GM10266 (cell line): ENCODE measurements at regions not wholly inside any gene's neighbourhood (a gene's known extent, or its start where the extent isn't known, plus 50 kb on each side); places are given as distances from the start of the nearest gene placed in this dataset.

Experiments used
- DNase-seq: peaks from one replicate; pipeline ENCODE4 v3.0.0; 2012; ENCODE audit errors: extremely low spot score
- TF ChIP-seq, protein P1 (sequence below): IDR thresholded peaks from 2 replicates; pipeline ENCODE4 v1.5.1; 2012; ENCODE audit warnings: mild to moderate bottlenecking, low read depth; ENCODE audit not compliant: control insufficient read depth, insufficient read depth; ENCODE audit errors: missing control alignments

DNA sequence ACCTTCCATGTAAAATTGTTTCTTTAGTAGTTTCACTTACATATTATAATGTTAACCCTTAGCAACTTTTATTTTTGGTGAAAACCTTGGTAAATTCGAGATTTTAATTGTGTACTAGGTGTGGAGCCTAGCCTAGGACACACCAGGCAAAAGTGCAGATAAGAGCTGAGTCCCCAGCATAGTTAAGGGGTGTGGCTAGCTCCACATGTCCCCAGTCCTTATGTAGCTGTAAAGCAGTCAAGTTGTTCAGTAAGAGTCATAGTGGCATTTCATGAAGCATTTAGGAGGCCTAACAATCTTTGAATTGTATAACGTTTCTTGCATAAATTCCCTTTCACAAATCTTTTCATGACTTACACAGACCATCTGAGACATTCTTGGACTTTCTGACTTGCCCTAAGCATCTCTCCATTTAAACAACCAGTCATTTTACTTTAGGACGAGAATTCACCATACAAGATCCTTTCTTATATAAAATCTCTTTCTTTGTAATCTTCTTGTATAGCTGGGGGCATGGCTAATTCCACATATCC is 53.8 kb upstream of the INHBA start:
- DNase-seq, result no peak
- TF ChIP-seq, protein P1, sequence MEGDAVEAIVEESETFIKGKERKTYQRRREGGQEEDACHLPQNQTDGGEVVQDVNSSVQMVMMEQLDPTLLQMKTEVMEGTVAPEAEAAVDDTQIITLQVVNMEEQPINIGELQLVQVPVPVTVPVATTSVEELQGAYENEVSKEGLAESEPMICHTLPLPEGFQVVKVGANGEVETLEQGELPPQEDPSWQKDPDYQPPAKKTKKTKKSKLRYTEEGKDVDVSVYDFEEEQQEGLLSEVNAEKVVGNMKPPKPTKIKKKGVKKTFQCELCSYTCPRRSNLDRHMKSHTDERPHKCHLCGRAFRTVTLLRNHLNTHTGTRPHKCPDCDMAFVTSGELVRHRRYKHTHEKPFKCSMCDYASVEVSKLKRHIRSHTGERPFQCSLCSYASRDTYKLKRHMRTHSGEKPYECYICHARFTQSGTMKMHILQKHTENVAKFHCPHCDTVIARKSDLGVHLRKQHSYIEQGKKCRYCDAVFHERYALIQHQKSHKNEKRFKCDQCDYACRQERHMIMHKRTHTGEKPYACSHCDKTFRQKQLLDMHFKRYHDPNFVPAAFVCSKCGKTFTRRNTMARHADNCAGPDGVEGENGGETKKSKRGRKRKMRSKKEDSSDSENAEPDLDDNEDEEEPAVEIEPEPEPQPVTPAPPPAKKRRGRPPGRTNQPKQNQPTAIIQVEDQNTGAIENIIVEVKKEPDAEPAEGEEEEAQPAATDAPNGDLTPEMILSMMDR, result no peak

DNA sequence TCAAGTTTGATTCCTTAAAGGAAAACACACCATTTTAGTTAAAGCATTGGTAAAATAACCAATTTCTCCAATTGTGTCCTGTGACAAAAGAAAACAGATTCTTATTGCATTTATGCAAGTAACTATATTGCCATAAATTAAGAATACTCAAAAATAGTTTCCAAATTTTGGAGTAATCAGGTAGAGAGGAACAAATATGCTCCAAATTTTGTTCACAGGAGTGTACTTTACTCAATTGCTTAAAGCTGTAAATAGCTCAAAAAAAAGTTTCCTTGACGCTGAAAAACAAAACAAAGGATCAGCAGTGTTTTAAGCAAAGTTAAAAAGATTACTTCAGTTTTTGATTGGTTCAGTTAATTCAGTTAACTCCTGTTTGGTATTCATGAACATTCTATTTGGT is 52.2 kb upstream of the INHBA start:
- no peak for DNase-seq
- TF ChIP-seq, protein P1, result no peak

DNA sequence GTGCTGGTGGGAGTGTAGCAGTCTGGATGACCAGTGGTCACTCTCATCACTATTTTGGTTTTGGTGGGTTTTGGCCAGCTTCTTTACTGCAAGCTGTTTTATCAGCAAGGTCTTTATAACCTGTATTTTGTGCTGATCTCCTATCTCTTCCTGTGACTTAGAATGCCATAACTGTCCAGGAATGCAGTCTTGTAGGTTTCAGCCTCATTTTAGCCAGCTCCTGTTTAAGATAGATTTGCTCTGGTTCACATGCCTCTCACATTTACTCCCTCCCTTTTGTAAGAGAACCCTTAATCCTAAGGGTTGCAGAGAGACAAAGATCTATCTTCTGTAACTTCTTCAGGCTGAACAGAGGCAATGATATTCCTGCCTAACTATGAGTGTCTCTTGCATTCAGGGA is 51.2 kb upstream of the INHBA start:
- no peak for DNase-seq
- TF ChIP-seq, protein P1, result no peak
